ENCODE measurements at regions not wholly inside any gene's neighbourhood (a gene's known extent, or its start where the extent isn't known, plus 50 kb on each side); places are given as distances from the start of the nearest gene placed in this dataset.

DNA sequence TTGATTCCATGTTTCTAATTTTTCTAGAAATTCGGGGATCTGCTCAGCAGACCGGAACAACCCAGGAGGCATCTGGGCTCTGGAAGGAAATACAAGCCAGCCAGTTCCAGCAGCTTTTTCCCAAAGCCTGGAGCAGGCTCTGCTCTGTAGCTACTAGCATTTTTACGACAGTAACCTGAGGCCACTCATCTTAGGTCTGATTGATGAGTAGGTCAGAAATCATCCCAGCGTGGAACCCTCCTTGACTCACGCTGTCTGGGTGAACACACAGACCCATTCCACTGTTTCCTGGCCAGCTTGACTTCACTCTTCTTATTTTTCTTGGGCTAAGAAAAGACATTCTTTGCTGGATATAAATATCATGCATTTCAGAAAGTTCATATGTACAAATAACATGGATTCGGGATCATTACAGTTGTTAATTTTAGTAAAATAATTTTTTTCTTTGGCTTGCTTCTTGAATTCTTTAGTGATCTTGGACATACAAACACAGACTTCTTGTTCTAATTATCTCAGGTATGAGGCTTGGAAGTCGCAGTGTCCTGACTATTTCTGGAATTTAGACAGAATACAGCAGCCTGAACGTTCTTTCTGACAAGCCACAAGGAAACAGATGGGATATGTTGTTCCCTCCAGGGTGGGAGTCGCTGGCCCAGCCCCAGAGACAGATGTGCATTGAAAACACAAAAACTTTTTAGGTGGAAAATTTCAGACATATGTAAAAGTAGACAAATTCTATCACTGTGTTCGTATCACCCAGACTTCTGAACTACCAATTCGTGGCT is 54.6 kb upstream of the PITRM1 start:
- Histone ChIP-seq H4K20me1 (ENCODE audit: insufficient read depth) (no peaks in the 10 kb centered on the region), H2AFZ (ENCODE audit: low read depth) (no peak overlapping the region; the same call in 1 of the 2 replicates), H3K9me3 (no peaks in the 10 kb centered on the region), H3K9me2 (no peaks in the 10 kb centered on the region), H3K4me3 (ENCODE audit: low read depth in 2 of 2, low read length in 1 of 2) (peak overlapping the region in 1 of 2 experiments; percentile 37; a peak in 2 of 4 replicates), H3K79me2 (ENCODE audit: insufficient read depth) (no peaks in the 10 kb centered on the region), H3K4me1 (ENCODE audit: control insufficient read depth in 1 of 2, insufficient read depth in 2 of 2, low read depth in 1 of 2, low read length in 1 of 2) (peaks cover 0 to 20% of the 10 kb centered on the region in 2 experiments; a peak in 2 of 4 replicates), H3K27ac (ENCODE audit: low read depth in 2 of 2, low read length in 1 of 2) (peak overlapping the region; percentile 75 to 99), H3K9ac (peak overlapping the region; percentile 81), H3K36me3 (replicated peaks in 1 of 2; ENCODE audit: control insufficient read depth in 1 of 2, insufficient read depth in 2 of 2, low read length in 1 of 2) (no peaks in the 10 kb centered on the region), H3K4me2 (peak overlapping the region; percentile 79), H3K27me3 (ENCODE audit: insufficient read depth) (no peaks in the 10 kb centered on the region), H3F3A (replicated peaks; ENCODE audit: insufficient read depth) (peaks cover 33% of the 10 kb centered on the region)
- DNase-seq, result no peak
- WGBS (ENCODE audit: low lambda C conversion rate), result 10% methylated on average over 11 of the region's 11 CpGs
- POLR2A ChIA-PET, result no interaction called here
- CTCF ChIA-PET, result no interaction called here
- TF ChIP-seq FOXJ3 (CRISPR knock-in tag; IDR thresholded peaks at IDR 0.05), result no peak
- TF ChIP-seq, protein P1, sequence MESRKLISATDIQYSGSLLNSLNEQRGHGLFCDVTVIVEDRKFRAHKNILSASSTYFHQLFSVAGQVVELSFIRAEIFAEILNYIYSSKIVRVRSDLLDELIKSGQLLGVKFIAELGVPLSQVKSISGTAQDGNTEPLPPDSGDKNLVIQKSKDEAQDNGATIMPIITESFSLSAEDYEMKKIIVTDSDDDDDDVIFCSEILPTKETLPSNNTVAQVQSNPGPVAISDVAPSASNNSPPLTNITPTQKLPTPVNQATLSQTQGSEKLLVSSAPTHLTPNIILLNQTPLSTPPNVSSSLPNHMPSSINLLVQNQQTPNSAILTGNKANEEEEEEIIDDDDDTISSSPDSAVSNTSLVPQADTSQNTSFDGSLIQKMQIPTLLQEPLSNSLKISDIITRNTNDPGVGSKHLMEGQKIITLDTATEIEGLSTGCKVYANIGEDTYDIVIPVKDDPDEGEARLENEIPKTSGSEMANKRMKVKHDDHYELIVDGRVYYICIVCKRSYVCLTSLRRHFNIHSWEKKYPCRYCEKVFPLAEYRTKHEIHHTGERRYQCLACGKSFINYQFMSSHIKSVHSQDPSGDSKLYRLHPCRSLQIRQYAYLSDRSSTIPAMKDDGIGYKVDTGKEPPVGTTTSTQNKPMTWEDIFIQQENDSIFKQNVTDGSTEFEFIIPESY (IDR thresholded peaks at IDR 0.05; ENCODE audit: borderline replicate concordance, low read depth), result 0 out of 2 replicates have a peak, but pooled peaks have one; percentile 21
- TF ChIP-seq EZH2phosphoT487 (IDR thresholded peaks at IDR 0.05; ENCODE audit: borderline replicate concordance, low read depth), result no peak
- peak; percentile 63; the same call in 1 of the 2 replicates for TF ChIP-seq POLR2AphosphoS5 (IDR thresholded peaks at IDR 0.05; ENCODE audit: low read depth, low read length)
- no peak for TF ChIP-seq RFX5 (IDR thresholded peaks at IDR 0.05; ENCODE audit: low read length)
- TF ChIP-seq, protein P2, sequence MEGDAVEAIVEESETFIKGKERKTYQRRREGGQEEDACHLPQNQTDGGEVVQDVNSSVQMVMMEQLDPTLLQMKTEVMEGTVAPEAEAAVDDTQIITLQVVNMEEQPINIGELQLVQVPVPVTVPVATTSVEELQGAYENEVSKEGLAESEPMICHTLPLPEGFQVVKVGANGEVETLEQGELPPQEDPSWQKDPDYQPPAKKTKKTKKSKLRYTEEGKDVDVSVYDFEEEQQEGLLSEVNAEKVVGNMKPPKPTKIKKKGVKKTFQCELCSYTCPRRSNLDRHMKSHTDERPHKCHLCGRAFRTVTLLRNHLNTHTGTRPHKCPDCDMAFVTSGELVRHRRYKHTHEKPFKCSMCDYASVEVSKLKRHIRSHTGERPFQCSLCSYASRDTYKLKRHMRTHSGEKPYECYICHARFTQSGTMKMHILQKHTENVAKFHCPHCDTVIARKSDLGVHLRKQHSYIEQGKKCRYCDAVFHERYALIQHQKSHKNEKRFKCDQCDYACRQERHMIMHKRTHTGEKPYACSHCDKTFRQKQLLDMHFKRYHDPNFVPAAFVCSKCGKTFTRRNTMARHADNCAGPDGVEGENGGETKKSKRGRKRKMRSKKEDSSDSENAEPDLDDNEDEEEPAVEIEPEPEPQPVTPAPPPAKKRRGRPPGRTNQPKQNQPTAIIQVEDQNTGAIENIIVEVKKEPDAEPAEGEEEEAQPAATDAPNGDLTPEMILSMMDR (IDR thresholded peaks at IDR 0.05), result no peak
- peak; percentile 54; the same call in 1 of the 2 replicates for TF ChIP-seq MEF2A (IDR thresholded peaks at IDR 0.05; ENCODE audit: borderline replicate concordance, low read depth)
- TF ChIP-seq, protein P3, sequence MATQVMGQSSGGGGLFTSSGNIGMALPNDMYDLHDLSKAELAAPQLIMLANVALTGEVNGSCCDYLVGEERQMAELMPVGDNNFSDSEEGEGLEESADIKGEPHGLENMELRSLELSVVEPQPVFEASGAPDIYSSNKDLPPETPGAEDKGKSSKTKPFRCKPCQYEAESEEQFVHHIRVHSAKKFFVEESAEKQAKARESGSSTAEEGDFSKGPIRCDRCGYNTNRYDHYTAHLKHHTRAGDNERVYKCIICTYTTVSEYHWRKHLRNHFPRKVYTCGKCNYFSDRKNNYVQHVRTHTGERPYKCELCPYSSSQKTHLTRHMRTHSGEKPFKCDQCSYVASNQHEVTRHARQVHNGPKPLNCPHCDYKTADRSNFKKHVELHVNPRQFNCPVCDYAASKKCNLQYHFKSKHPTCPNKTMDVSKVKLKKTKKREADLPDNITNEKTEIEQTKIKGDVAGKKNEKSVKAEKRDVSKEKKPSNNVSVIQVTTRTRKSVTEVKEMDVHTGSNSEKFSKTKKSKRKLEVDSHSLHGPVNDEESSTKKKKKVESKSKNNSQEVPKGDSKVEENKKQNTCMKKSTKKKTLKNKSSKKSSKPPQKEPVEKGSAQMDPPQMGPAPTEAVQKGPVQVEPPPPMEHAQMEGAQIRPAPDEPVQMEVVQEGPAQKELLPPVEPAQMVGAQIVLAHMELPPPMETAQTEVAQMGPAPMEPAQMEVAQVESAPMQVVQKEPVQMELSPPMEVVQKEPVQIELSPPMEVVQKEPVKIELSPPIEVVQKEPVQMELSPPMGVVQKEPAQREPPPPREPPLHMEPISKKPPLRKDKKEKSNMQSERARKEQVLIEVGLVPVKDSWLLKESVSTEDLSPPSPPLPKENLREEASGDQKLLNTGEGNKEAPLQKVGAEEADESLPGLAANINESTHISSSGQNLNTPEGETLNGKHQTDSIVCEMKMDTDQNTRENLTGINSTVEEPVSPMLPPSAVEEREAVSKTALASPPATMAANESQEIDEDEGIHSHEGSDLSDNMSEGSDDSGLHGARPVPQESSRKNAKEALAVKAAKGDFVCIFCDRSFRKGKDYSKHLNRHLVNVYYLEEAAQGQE (IDR thresholded peaks at IDR 0.05; ENCODE audit: low read depth, low read length), result peak; percentile 52; the same call in 1 of the 2 replicates
- TF ChIP-seq RXRA (IDR thresholded peaks at IDR 0.05; ENCODE audit: borderline replicate concordance, low read depth), result peak; percentile 48; the same call in 1 of the 2 replicates
- no peak for TF ChIP-seq SMC3 (IDR thresholded peaks at IDR 0.05; ENCODE audit: low read depth, low read length)
- no peak for TF ChIP-seq TAF1 (IDR thresholded peaks at IDR 0.05; ENCODE audit: borderline replicate concordance, low read depth, low read length)
- TF ChIP-seq, protein P4, sequence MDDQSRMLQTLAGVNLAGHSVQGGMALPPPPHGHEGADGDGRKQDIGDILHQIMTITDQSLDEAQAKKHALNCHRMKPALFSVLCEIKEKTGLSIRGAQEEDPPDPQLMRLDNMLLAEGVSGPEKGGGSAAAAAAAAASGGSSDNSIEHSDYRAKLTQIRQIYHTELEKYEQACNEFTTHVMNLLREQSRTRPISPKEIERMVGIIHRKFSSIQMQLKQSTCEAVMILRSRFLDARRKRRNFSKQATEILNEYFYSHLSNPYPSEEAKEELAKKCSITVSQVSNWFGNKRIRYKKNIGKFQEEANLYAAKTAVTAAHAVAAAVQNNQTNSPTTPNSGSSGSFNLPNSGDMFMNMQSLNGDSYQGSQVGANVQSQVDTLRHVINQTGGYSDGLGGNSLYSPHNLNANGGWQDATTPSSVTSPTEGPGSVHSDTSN (IDR thresholded peaks at IDR 0.05), result peak; percentile 96
- peak; percentile 91 for TF ChIP-seq FOSL2 (IDR thresholded peaks at IDR 0.05; ENCODE audit: borderline replicate concordance, low read depth)
- TF ChIP-seq EP300 (IDR thresholded peaks at IDR 0.05; ENCODE audit: borderline replicate concordance in 1 of 2, low read depth in 1 of 2, low read length in 1 of 2), result peak; percentile 14 to 83; a peak in 3 of 4 replicates
- TF ChIP-seq MXI1 (IDR thresholded peaks at IDR 0.05; ENCODE audit: low read depth, low read length), result no peak
- TF ChIP-seq JUND (IDR thresholded peaks at IDR 0.05), result peak; percentile 92
- TF ChIP-seq, protein P5, sequence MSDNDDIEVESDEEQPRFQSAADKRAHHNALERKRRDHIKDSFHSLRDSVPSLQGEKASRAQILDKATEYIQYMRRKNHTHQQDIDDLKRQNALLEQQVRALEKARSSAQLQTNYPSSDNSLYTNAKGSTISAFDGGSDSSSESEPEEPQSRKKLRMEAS (IDR thresholded peaks at IDR 0.05; ENCODE audit: low read depth), result peak; percentile 45
- TF ChIP-seq NRF1 (IDR thresholded peaks at IDR 0.05; ENCODE audit: low read depth, low read length), result no peak
- TF ChIP-seq, protein P6, sequence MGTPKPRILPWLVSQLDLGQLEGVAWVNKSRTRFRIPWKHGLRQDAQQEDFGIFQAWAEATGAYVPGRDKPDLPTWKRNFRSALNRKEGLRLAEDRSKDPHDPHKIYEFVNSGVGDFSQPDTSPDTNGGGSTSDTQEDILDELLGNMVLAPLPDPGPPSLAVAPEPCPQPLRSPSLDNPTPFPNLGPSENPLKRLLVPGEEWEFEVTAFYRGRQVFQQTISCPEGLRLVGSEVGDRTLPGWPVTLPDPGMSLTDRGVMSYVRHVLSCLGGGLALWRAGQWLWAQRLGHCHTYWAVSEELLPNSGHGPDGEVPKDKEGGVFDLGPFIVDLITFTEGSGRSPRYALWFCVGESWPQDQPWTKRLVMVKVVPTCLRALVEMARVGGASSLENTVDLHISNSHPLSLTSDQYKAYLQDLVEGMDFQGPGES (IDR thresholded peaks at IDR 0.05; ENCODE audit: low read depth, low read length), result no peak
- TF ChIP-seq, protein P7, sequence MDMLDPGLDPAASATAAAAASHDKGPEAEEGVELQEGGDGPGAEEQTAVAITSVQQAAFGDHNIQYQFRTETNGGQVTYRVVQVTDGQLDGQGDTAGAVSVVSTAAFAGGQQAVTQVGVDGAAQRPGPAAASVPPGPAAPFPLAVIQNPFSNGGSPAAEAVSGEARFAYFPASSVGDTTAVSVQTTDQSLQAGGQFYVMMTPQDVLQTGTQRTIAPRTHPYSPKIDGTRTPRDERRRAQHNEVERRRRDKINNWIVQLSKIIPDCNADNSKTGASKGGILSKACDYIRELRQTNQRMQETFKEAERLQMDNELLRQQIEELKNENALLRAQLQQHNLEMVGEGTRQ (IDR thresholded peaks at IDR 0.05; ENCODE audit: borderline replicate concordance, low read depth, low read length), result no peak

All from SK-N-SH (cell line).